B cell (primary cell): ENCODE measurements at regions not wholly inside any gene's neighbourhood (a gene's known extent, or its start where the extent isn't known, plus 50 kb on each side); places are given as distances from the start of the nearest gene placed in this dataset.

ENCODE experiments used
- ATAC-seq: fragments of 200-7000 bp; cut with Tn5 transposase; one replicate; pipeline ENCODE4 v1.10.0; 2021; ENCODE audit warnings: low read depth, mild to moderate bottlenecking, moderate number of reproducible peaks, moderate library complexity
- CTCF ChIA-PET: fragments of 350-600 bp; sonication (Branson Sonifier 250); formaldehyde crosslinking; loops from one replicate; lab custom pipeline; 2021; ENCODE audit warnings: antibody characterized with exemption, inconsistent platforms; lab: Charles Lee
- POLR2A ChIA-PET: fragments of 350-600 bp; sonication (Branson Sonifier 250); formaldehyde crosslinking; loops from one replicate; lab custom pipeline; 2021; ENCODE audit warnings: antibody characterized with exemption; lab: Charles Lee
- DNase-seq: peaks from one replicate; pipeline ENCODE4 v3.0.0; 2013
- H2AFZ ChIP-seq: 2 replicates; pipeline ENCODE4 v1.6.1; 2012; ENCODE audit warnings: mild to moderate bottlenecking, low read depth, low read length; ENCODE audit not compliant: insufficient read depth, poor library complexity, severe bottlenecking
- H3K27ac ChIP-seq, 2 donors: 1 replicate in 1 of 2; 2 replicates in 1 of 2; pipeline ENCODE4 v1.5.1; 2012 to 2013; ENCODE audit warnings: low read length in 2 of 2, mild to moderate bottlenecking in 2 of 2, moderate library complexity in 1 of 2
- H3K27me3 ChIP-seq, 4 experiments: fragments of 200-600 bp in 1 of 4; sonication (generic) in 1 of 4; replicated peaks in 1 of 4; 1 replicate in 2 of 4; 2 replicates in 2 of 4; pipeline versions ENCODE4 v1.6.1 to v1.7.0; 2013 to 2016; ENCODE audit warnings: low read length in 3 of 4, mild to moderate bottlenecking in 2 of 4, mixed read lengths in 1 of 4, moderate library complexity in 1 of 4; ENCODE audit not compliant: insufficient read depth in 4 of 4, control insufficient read depth in 3 of 4; ENCODE audit errors: control extremely low read depth in 1 of 4
- H3K36me3 ChIP-seq, 2 experiments: replicated peaks in 1 of 2; 1 replicate in 1 of 2; 2 replicates in 1 of 2; pipeline versions ENCODE4 v1.6.1 to v1.7.1; 2013; ENCODE audit warnings: low read length in 1 of 2; ENCODE audit not compliant: insufficient read depth in 2 of 2, control insufficient read depth in 1 of 2; ENCODE audit errors: control extremely low read depth in 1 of 2, extremely low read depth in 1 of 2
- H3K4me1 ChIP-seq, 2 donors: fragments of 200-600 bp in 1 of 2; sonication (generic) in 1 of 2; 1 replicate in 1 of 2; 2 replicates in 1 of 2; pipeline versions ENCODE4 v1.5.1 to v1.6.1; 2013 to 2017; ENCODE audit warnings: low read length in 2 of 2; ENCODE audit not compliant: control insufficient read depth in 2 of 2, insufficient read depth in 2 of 2
- H3K4me2 ChIP-seq: replicated peaks from 2 replicates; pipeline ENCODE3; 2012; ENCODE audit warnings: mild to moderate bottlenecking, low read depth, low read length; ENCODE audit not compliant: poor library complexity, severe bottlenecking
- H3K4me3 ChIP-seq, 5 experiments: fragments of 200-600 bp in 1 of 5; sonication (generic) in 1 of 5; 1 replicate in 3 of 5; 2 replicates in 2 of 5; pipeline versions ENCODE4 v1.5.1 to v1.7.0; 2011 to 2016; ENCODE audit warnings: low read length in 4 of 5, mild to moderate bottlenecking in 4 of 5, low read depth in 2 of 5, control low read depth in 1 of 5, moderate library complexity in 1 of 5; ENCODE audit not compliant: insufficient read depth in 1 of 5; ENCODE audit errors: control extremely low read depth in 1 of 5, extremely low read depth in 1 of 5
- H3K79me2 ChIP-seq: fragments of 200-600 bp; sonication (generic); one replicate; pipeline ENCODE4 v1.6.0; 2016; ENCODE audit warnings: low read length; ENCODE audit not compliant: control insufficient read depth, insufficient read depth
- H3K9ac ChIP-seq: fragments of 200-600 bp; sonication (generic); 2 replicates; pipeline ENCODE4 v1.6.1; 2017; ENCODE audit warnings: mild to moderate bottlenecking, low read length, moderate library complexity
- H3K9me3 ChIP-seq, 3 donors: one replicate each; pipeline versions ENCODE4 v1.6.1 to v1.7.1; 2013; ENCODE audit warnings: low read length in 2 of 3; ENCODE audit not compliant: control insufficient read depth in 2 of 3, insufficient read depth in 1 of 3; ENCODE audit errors: control extremely low read depth in 1 of 3
- H4K20me1 ChIP-seq: 2 replicates; pipeline ENCODE4 v1.6.0; 2012; ENCODE audit warnings: mild to moderate bottlenecking, low read length; ENCODE audit not compliant: insufficient read depth, control insufficient read depth, poor library complexity, severe bottlenecking
- H3K27ac Mint-ChIP-seq: one replicate; pipeline ENCODE4 v1.8.0; 2021; ENCODE audit warnings: mixed read lengths
- H3K27me3 Mint-ChIP-seq: one replicate; pipeline ENCODE4 v1.8.0; 2021; ENCODE audit warnings: mixed read lengths
- H3K4me1 Mint-ChIP-seq: one replicate; pipeline ENCODE4 v1.8.0; 2021; ENCODE audit warnings: mixed read lengths
- H3K4me3 Mint-ChIP-seq: one replicate; pipeline ENCODE4 v1.8.0; 2021; ENCODE audit warnings: mixed read lengths
- H3K9me3 Mint-ChIP-seq: one replicate; pipeline ENCODE4 v1.8.0; 2022; ENCODE audit warnings: mixed read lengths; ENCODE audit not compliant: insufficient read depth
- CTCF ChIP-seq: fragments of 200-600 bp; IDR thresholded peaks from one replicate; pipeline ENCODE4 v1.8.0; 2022; ENCODE audit warnings: antibody characterized with exemption, mild to moderate bottlenecking
- EZH2 ChIP-seq: IDR thresholded peaks from 2 replicates; pipeline ENCODE4 v1.6.1; 2012; ENCODE audit warnings: borderline replicate concordance, low read depth, mild to moderate bottlenecking, moderate library complexity, low read length; ENCODE audit not compliant: insufficient read depth, poor library complexity, severe bottlenecking
- WGBS: methylation state at CpG from one replicate; pipeline ENCODE4 v1.1.5; 2013; ENCODE audit warnings: missing lambda C conversion rate; ENCODE audit not compliant: insufficient coverage; 5-methylcytosine and 5-hydroxymethylcytosine counted together
- intact Hi-C: fragments of 100-400 bp; cut with micrococcal nuclease; formaldehyde crosslinking; loops from one replicate; pipeline ENCODE4 v1.10.0; 2022

GRCh38 chr6:5846889-5847288 lies 159.8 kb downstream of the NRN1 start:
- TF ChIP-seq CTCF (no peak), EZH2 (no peak)
- Histone ChIP-seq H3K4me2 (no peak overlapping the region), H3K4me3 (no peak overlapping the region), H2AFZ (no peak overlapping the region), H3K27ac (no peak overlapping the region), H3K9ac (no peak overlapping the region), H3K36me3 (no peaks in the 10 kb centered on the region), H3K9me3 (peaks cover 0 to 2% (median 0%) of the 10 kb centered on the region in 3 donors), H3K79me2 (no peaks in the 10 kb centered on the region), H3K27me3 (peaks cover 0 to 26% (median 7%) of the 10 kb centered on the region in 4 experiments), H3K4me1 (peaks cover 5 to 13% of the 10 kb centered on the region in 2 donors), H4K20me1 (no peaks in the 10 kb centered on the region)
- intact Hi-C loops, result no loop called here
- WGBS, result 29% methylated on average over 1 of the region's 2 CpGs
- Mint-ChIP-seq H3K4me1 (peaks cover 11% of the 10 kb centered on the region), H3K9me3 (peaks cover 1% of the 10 kb centered on the region), H3K4me3 (no peak overlapping the region), H3K27ac (no peak overlapping the region), H3K27me3 (peaks cover 19% of the 10 kb centered on the region)
- POLR2A ChIA-PET, result no interaction called here
- ATAC-seq (no peak), DNase-seq (no peak)
- CTCF ChIA-PET, result no interaction called here

GRCh38 chr6:5846335-5846734 lies 160.4 kb downstream of the NRN1 start:
- no peak overlapping the region for H3K4me3 ChIP-seq
- H3K4me1 Mint-ChIP-seq, result peaks cover 8% of the 10 kb centered on the region
- H3K27ac ChIP-seq, result no peak overlapping the region
- no peak overlapping the region for H3K9ac ChIP-seq
- no peak overlapping the region for H3K27ac Mint-ChIP-seq
- no peak overlapping the region for H3K4me2 ChIP-seq
- CTCF ChIA-PET, result no interaction called here
- peaks cover 1% of the 10 kb centered on the region for H3K9me3 Mint-ChIP-seq
- H2AFZ ChIP-seq, result no peak overlapping the region
- POLR2A ChIA-PET, result no interaction called here
- H3K79me2 ChIP-seq, result no peaks in the 10 kb centered on the region
- no peaks in the 10 kb centered on the region for H4K20me1 ChIP-seq
- TF ChIP-seq EZH2 (no peak), CTCF (no peak)
- H3K9me3 ChIP-seq, result no peaks in the 10 kb centered on the region
- WGBS, result 93% methylated on average over 4 of the region's 7 CpGs
- DNase-seq (no peak), ATAC-seq (no peak)
- intact Hi-C loops, result no loop called here
- no peaks in the 10 kb centered on the region for H3K36me3 ChIP-seq
- H3K27me3 Mint-ChIP-seq, result peaks cover 19% of the 10 kb centered on the region
- H3K4me3 Mint-ChIP-seq, result no peak overlapping the region
- peaks cover 0 to 21% (median 5%) of the 10 kb centered on the region in 4 experiments for H3K27me3 ChIP-seq
- H3K4me1 ChIP-seq, result peaks cover under 1 to 7% of the 10 kb centered on the region in 2 donors
